Activated T-helper 17 cell treated with anti-CD3 and anti-CD28 coated beads, Interleukin-2, amount 50 U/mL, for 72 hours (primary cell): ENCODE measurements at regions not wholly inside any gene's neighbourhood (a gene's known extent, or its start where the extent isn't known, plus 50 kb on each side); places are given as distances from the start of the nearest gene placed in this dataset.

ENCODE experiments used
- ATAC-seq: fragments of 150-1000 bp; cut with Tn5 transposase; replicated peaks from 2 replicates; pipeline ENCODE4 v1.10.0; 2021; ENCODE audit warnings: mild to moderate bottlenecking, moderate library complexity
- H3K27ac Mint-ChIP-seq: one replicate; pipeline ENCODE4 v1.8.0; 2022; ENCODE audit warnings: mixed read lengths
- H3K27me3 Mint-ChIP-seq: one replicate; pipeline ENCODE4 v1.8.0; 2022; ENCODE audit warnings: mixed read lengths
- H3K36me3 Mint-ChIP-seq: one replicate; pipeline ENCODE4 v1.8.0; 2022; ENCODE audit warnings: low read depth, mild to moderate bottlenecking, mixed read lengths
- H3K4me1 Mint-ChIP-seq: one replicate; pipeline ENCODE4 v1.8.0; 2022; ENCODE audit warnings: mixed read lengths
- H3K4me3 Mint-ChIP-seq: one replicate; pipeline ENCODE4 v1.8.0; 2022; ENCODE audit warnings: mild to moderate bottlenecking, mixed read lengths
- H3K9me3 Mint-ChIP-seq: one replicate; pipeline ENCODE4 v1.8.0; 2022; ENCODE audit warnings: mixed read lengths

DNA sequence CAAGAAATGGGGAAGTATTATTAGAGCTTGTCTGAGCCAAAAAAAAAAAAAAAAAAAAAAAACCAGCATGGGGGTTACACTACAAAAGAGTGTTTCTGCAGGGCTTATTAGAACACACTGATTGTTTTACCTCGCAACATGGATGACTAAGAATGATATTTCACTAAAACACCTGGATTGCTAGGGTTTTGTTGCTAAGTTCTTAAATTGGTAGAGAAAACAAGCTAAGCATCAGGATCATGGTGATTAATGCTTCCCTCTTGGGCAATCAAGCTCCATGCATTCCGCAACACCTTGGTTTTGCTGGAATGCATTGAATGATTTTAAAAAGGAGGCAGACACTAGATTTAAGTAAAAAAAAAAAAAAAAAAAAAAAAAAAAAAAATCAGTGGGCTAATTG lies 931.4 kb upstream of the CDH8 start:
- H3K36me3 Mint-ChIP-seq, result no peaks in the 10 kb centered on the region
- H3K4me3 Mint-ChIP-seq, result no peak overlapping the region
- peaks cover 11% of the 10 kb centered on the region for H3K9me3 Mint-ChIP-seq
- no peaks in the 10 kb centered on the region for H3K4me1 Mint-ChIP-seq
- ATAC-seq, result no peak
- no peak overlapping the region for H3K27ac Mint-ChIP-seq
- H3K27me3 Mint-ChIP-seq, result no peaks in the 10 kb centered on the region

DNA sequence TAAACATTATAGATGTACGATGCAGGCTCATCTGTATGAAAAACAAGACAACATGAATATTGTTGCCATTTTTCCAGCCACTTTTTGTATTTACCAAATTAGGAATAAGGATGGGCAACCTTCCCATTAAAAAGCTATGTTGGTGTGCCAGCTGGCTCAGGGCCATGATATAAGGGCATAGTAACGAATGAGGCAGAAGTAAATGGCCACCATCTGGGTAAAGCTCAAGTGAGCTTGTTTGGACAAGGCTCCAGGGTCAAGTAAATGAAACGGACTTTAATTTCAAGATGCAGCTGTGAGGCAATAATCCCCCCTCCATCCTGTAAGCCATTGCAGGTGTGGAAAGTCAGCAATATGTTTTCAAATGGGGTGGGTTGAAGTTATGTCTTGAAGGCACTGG lies 930.9 kb upstream of the CDH8 start:
- no peaks in the 10 kb centered on the region for H3K4me1 Mint-ChIP-seq
- no peak overlapping the region for H3K4me3 Mint-ChIP-seq
- ATAC-seq, result no peak
- H3K27ac Mint-ChIP-seq, result no peak overlapping the region
- H3K36me3 Mint-ChIP-seq, result no peaks in the 10 kb centered on the region
- H3K27me3 Mint-ChIP-seq, result no peaks in the 10 kb centered on the region
- H3K9me3 Mint-ChIP-seq, result peaks cover 12% of the 10 kb centered on the region

DNA sequence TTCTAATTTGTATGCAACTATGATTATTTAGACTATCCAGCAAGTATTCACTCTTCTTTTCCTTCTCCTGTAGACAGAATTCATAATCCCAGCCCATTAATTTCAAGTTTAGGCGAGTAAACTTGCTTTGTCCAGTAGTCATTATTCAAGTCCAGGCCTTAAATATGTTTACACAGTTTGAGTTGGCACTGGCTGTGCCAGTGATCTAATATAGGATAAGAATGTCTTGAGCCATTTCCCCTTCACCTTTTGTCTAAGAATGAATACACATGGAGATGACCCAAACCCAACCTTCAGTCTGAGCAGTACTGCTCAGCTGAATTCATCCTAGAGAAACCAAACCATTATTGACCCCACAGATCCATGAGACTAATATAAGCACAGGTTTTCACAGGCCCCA lies 930.4 kb upstream of the CDH8 start:
- peaks cover 16% of the 10 kb centered on the region for H3K9me3 Mint-ChIP-seq
- no peaks in the 10 kb centered on the region for H3K36me3 Mint-ChIP-seq
- no peak for ATAC-seq
- H3K27ac Mint-ChIP-seq, result no peak overlapping the region
- no peak overlapping the region for H3K4me3 Mint-ChIP-seq
- no peaks in the 10 kb centered on the region for H3K4me1 Mint-ChIP-seq
- H3K27me3 Mint-ChIP-seq, result no peaks in the 10 kb centered on the region

DNA sequence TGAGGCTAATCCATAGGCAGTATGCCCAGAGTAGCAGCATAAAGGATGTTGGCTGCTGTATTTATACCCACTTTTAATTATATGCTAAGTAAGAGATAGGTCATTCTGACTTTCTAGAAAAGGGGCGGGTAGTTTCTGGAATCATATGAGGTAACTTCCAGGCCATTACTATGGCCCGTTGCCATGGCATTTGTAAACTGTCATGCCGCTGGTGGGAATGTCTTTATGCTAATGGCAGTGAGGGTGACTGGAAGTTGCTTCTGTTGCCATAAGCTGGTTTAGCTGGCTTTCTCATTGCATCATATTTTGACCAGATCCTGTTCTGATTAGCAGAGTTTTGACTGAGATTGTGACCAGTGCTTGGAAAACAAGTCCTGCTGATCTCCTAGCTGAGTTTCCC lies 929.6 kb upstream of the CDH8 start:
- H3K4me1 Mint-ChIP-seq, result no peaks in the 10 kb centered on the region
- ATAC-seq, result no peak
- H3K36me3 Mint-ChIP-seq, result no peaks in the 10 kb centered on the region
- H3K4me3 Mint-ChIP-seq, result no peak overlapping the region
- no peak overlapping the region for H3K27ac Mint-ChIP-seq
- H3K9me3 Mint-ChIP-seq, result peaks cover 16% of the 10 kb centered on the region
- H3K27me3 Mint-ChIP-seq, result no peaks in the 10 kb centered on the region

DNA sequence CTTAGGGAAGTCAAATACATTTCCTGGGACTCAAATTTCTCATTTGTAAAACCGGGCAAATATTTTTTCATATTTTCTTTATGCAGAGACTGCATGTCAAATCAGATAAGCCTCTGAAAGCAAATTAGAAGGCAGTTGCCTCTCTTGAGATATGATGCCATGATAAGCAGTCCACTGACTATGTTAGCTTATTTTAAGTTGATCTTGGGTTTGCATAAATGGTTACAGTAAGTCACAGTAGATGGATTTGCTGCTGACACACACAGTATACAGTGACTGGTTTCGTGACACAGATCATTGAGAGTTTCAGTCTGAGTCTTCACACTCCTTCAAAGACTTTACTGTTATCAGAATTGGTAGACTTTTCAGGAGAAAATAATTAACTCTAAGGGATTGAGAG lies 927.6 kb upstream of the CDH8 start:
- H3K27ac Mint-ChIP-seq, result no peak overlapping the region
- no peaks in the 10 kb centered on the region for H3K27me3 Mint-ChIP-seq
- H3K9me3 Mint-ChIP-seq, result peaks cover 21% of the 10 kb centered on the region
- H3K4me3 Mint-ChIP-seq, result no peak overlapping the region
- H3K36me3 Mint-ChIP-seq, result no peaks in the 10 kb centered on the region
- ATAC-seq, result no peak
- no peaks in the 10 kb centered on the region for H3K4me1 Mint-ChIP-seq

DNA sequence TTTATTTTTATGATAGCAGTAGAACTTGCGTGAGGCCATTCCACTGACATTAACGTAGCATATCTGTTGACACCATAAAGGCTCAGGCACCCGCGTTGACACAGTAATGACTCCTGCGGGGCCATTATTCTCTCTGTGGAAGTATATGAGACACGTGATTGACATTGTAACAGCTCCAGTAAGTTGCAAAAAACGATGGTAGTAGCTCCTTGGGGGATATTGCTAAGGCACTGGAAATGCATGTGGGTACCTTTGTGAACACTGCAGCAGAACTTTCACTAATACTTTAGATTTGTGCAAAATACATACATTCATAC lies 918.8 kb upstream of the CDH8 start:
- Mint-ChIP-seq H3K36me3 (no peaks in the 10 kb centered on the region), H3K4me1 (no peaks in the 10 kb centered on the region), H3K27me3 (no peaks in the 10 kb centered on the region), H3K4me3 (no peak overlapping the region), H3K27ac (no peak overlapping the region), H3K9me3 (peaks cover 21% of the 10 kb centered on the region)
- ATAC-seq, result no peak

DNA sequence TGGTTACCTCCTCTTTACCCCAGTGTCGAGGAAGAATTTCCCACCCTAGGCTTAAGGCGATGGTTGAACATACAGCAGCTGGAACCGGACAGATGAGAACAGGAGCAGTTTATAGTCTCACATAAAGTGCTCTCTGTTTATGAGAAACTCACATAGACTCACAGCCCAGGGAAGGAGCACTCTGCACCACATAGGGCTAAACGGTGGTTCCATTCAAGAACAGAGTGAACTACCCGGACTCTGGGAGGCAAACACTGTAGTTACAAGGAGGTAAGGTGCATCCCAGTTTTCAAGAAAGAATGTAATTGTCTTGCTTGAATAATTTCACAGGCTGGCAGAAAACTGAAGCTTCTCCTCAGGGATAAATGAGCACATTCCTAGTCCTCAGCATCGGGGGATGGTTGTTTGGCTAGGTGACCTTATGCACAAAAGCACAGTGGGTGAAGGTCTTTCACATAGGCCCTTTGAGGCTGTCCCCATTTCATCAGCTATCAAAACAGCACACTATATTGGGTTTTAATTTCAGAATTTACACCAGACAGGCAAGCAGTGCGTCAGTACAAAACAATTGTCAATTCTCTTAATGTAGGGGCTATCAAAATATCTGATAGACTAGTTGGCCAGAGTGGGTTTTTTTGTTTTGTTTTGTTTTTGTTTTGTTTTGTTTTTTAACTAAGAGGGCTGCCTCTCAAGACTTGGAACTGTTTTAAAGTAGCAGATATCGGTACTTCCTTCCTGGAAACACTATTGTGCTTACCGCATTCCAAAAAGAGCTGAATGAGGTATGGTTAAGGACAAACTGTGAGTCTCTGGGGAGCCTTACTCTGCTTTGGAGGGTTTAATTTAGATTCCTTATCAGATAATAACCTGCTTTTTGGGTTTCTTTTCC lies 918.1 kb upstream of the CDH8 start:
- ATAC-seq, result no peak
- Mint-ChIP-seq H3K9me3 (peaks cover 16% of the 10 kb centered on the region), H3K27ac (no peak overlapping the region), H3K4me1 (no peaks in the 10 kb centered on the region), H3K27me3 (no peaks in the 10 kb centered on the region), H3K4me3 (no peak overlapping the region), H3K36me3 (no peaks in the 10 kb centered on the region)

DNA sequence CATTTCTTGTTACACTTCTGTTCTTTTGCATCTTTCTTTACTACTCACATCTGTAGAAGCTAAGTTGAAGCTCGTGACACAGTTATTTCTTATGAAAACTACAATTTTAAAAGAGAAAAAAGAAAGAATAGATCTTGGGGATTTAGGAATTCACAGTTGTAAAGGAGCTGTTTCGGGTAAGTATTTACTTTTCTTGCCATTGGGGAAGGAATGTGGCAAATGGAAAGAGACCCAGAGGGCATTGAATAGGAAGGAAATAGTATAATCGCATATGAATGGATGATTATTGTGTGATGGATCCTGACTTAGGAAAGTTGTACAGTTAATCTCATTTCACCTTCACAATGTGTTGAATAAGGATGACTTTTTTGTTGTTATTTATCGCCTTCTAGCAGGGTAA lies 914.1 kb upstream of the CDH8 start:
- no peak overlapping the region for H3K27ac Mint-ChIP-seq
- no peaks in the 10 kb centered on the region for H3K4me1 Mint-ChIP-seq
- H3K4me3 Mint-ChIP-seq, result no peak overlapping the region
- no peaks in the 10 kb centered on the region for H3K27me3 Mint-ChIP-seq
- peaks cover 21% of the 10 kb centered on the region for H3K9me3 Mint-ChIP-seq
- H3K36me3 Mint-ChIP-seq, result no peaks in the 10 kb centered on the region
- no peak for ATAC-seq

DNA sequence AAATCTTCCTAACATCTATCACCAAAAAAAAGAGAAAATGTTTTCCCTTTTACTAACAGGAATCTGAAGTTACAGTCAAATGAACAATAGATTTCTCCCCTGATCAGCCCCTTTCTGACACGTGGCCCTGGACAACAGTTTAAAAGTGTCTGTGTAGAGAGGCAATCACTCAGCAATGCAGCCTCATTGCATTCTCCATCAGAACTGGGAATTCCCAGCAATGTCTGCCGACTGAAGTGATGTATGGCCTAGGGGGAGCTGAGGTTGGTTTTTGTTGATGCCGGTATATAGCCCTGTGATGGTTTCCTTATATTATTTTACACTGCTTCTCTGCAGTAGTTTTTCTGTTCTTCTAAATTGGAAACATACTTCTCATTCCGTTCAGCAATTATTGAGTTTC lies 904.3 kb upstream of the CDH8 start:
- H3K4me3 Mint-ChIP-seq, result no peak overlapping the region
- H3K4me1 Mint-ChIP-seq, result no peaks in the 10 kb centered on the region
- no peaks in the 10 kb centered on the region for H3K27me3 Mint-ChIP-seq
- no peaks in the 10 kb centered on the region for H3K36me3 Mint-ChIP-seq
- no peak for ATAC-seq
- H3K27ac Mint-ChIP-seq, result no peak overlapping the region
- H3K9me3 Mint-ChIP-seq, result peaks cover 16% of the 10 kb centered on the region

DNA sequence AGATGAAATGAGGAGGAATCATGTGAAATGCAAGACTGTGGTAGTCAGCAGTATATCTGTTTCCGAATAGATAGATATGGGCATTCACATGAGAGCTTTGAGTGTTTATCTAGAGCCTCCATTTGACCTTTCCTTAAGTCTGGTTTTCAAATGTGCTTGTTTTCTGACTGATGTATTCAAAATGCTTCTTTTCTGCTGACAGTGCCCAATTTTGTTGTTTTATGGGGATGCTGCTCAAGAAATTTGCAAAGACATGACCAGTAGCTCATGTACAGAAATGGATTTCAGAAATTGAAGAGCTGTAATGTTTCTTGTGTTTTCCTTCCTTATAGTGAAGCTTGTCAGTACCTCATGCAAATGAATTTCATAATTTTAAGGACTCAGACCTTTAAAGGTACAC lies 903.4 kb upstream of the CDH8 start:
- ATAC-seq, result no peak
- no peaks in the 10 kb centered on the region for H3K36me3 Mint-ChIP-seq
- peaks cover 16% of the 10 kb centered on the region for H3K9me3 Mint-ChIP-seq
- H3K27me3 Mint-ChIP-seq, result no peaks in the 10 kb centered on the region
- H3K4me3 Mint-ChIP-seq, result no peak overlapping the region
- H3K27ac Mint-ChIP-seq, result no peak overlapping the region
- H3K4me1 Mint-ChIP-seq, result no peaks in the 10 kb centered on the region

DNA sequence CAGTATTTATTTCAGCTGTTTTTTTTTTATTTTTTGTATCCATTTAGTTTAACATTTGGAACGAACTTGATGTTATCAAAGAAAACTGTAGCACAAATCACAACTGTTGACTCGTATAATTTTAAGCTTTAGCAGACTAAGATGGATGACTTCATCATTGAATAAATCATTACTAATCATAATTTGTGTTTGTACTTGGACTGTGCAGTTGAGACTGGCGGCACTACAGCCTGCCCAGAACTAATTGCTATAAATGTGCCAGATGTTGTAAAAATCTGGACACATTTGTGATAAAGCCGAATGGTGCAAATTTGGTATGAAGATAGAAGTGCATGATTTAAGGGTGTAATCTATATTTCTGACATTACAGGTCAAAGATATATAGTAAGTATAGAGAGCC lies 897.7 kb upstream of the CDH8 start:
- Mint-ChIP-seq H3K9me3 (peaks cover 26% of the 10 kb centered on the region), H3K36me3 (no peaks in the 10 kb centered on the region), H3K4me1 (no peaks in the 10 kb centered on the region), H3K27me3 (no peaks in the 10 kb centered on the region), H3K27ac (no peak overlapping the region), H3K4me3 (no peak overlapping the region)
- no peak for ATAC-seq

DNA sequence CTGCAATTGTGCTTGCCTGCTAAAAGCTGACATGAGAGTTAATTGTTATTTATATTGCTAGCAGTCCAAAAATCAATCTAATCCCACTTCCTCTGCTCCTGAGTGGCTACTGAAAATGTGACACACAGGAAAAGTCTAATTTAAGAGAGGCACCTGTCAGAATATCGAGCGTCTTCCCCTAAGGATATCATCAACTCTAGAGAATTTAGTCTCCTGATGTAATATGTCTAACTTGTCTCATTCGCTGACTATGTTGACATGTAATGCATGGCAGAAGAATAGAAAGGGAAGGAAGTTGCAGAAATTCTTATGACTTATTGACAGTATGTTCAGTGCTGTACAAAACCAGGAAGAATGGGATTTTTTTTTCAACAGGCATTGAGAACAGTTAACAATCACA lies 893.4 kb upstream of the CDH8 start:
- no peaks in the 10 kb centered on the region for H3K36me3 Mint-ChIP-seq
- peaks cover 23% of the 10 kb centered on the region for H3K9me3 Mint-ChIP-seq
- H3K27ac Mint-ChIP-seq, result no peak overlapping the region
- no peak for ATAC-seq
- H3K4me3 Mint-ChIP-seq, result no peak overlapping the region
- no peaks in the 10 kb centered on the region for H3K27me3 Mint-ChIP-seq
- H3K4me1 Mint-ChIP-seq, result no peaks in the 10 kb centered on the region

DNA sequence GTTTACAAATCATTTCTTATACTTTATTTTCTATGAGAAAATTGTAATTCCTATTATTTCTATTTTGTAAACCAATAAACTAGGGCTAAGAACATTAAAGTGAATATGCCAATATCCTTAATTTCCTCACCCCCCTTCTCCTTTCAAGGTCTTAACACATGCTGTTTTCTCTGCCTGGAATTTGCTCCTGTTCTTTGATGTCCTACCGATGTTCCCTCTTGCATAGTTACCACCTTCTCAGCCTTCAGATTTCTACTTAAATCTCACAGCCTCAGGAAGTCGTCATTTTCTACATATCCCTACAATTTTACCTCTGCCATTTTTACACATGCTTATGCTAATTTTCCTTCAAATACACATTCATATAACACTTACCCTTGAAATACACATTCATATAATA lies 890.9 kb upstream of the CDH8 start:
- ATAC-seq, result no peak
- H3K4me1 Mint-ChIP-seq, result no peaks in the 10 kb centered on the region
- no peak overlapping the region for H3K27ac Mint-ChIP-seq
- no peaks in the 10 kb centered on the region for H3K27me3 Mint-ChIP-seq
- no peaks in the 10 kb centered on the region for H3K36me3 Mint-ChIP-seq
- H3K4me3 Mint-ChIP-seq, result no peak overlapping the region
- H3K9me3 Mint-ChIP-seq, result peaks cover 33% of the 10 kb centered on the region

DNA sequence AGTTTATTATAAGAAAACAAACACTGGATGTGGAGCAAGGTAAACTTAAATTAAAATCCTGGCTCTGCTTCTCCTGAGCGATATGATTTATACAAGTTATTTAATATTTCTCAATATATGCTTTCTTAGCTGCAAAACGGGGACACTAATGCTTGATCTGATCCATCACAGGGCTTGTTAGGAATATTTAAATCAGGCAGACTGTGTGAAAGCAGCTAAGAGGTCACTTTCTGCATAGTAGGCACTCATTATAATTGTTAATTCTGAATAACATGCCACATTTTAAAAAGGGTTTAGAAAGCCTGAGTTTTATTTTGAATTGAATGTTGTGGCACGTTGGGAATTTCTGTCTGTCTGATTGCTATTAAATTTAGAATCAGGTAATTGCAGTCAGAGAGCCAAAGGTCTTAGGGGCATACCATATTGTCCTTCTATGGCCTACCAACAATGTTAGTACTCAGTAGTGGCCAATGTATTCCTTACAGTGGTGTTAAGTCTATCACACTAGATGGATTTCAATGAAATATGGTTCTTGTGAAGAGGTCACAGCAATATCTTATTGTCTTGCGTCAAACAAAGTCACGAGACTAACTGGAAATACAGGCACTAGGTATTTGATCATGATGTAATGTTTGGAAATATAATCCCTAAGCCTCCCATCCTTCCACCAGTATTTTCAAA lies 890.0 kb upstream of the CDH8 start:
- ATAC-seq, result no peak
- Mint-ChIP-seq H3K36me3 (no peaks in the 10 kb centered on the region), H3K4me1 (no peaks in the 10 kb centered on the region), H3K4me3 (no peak overlapping the region), H3K9me3 (peaks cover 33% of the 10 kb centered on the region), H3K27me3 (no peaks in the 10 kb centered on the region), H3K27ac (no peak overlapping the region)

DNA sequence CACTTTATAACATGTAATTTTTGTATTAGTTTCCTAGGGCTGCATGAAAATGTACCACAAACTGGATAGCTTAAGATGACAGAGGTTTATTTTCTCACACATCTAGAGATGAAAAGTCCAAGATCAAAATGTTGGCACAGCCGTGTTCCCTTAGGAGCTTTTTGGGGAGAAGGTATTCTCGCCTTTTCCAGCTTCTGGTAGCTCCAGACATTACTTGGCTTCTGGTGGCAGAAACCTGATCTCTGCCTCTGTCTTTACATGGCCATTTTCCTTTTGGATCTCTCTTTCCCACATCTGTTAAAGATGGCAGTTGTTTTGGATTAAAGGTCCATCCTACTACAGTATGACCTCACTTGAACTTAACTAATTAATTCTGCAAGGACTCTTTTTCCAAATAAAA lies 885.7 kb upstream of the CDH8 start:
- Mint-ChIP-seq H3K27ac (no peak overlapping the region), H3K36me3 (no peaks in the 10 kb centered on the region), H3K27me3 (no peaks in the 10 kb centered on the region), H3K4me1 (no peaks in the 10 kb centered on the region), H3K4me3 (no peak overlapping the region), H3K9me3 (peaks cover 11% of the 10 kb centered on the region)
- ATAC-seq, result no peak
